Forelimb muscle (tissue), 1 donor: ENCODE measurements at regions not wholly inside any gene's neighbourhood (a gene's known extent, or its start where the extent isn't known, plus 50 kb on each side); places are given as distances from the start of the nearest gene placed in this dataset.

Source experiments
- DNase-seq: peaks from one replicate; pipeline ENCODE4 v3.0.0-alpha.2; 2013; ENCODE audit warnings: low read depth

GRCh38 chr1:30638086-30638485, 85.3 kb downstream of the MATN1 start:
- no peak for DNase-seq

- no peak for DNase-seq
Observed at GRCh38 chr1:30637183-30637980, 86.0 kb downstream of the MATN1 start.

- no peak for DNase-seq
Observed at GRCh38 chr1:30636621-30637020, 86.8 kb downstream of the MATN1 start.

GRCh38 chr1:30635391-30635975, 87.9 kb downstream of the MATN1 start:
- no peak for DNase-seq

DNA sequence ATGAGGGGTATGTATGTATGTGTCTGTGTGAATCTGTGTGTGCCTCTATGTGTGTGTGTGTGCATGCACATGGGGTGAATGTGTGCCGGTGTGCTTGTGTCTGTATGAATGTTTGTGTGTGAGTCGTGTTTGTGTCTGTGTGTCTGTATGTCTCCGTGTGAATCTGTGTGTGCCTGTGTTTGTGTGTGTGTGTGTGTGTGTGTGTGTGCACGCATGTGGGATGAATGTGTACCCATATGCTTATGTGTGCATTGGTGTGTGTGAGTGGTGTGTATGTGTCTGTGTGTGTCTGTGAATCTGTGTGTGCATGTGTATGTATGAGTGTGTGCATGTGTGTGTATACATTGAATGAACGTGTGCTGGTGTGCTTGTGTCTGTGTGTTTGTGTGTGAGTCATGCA, 88.9 kb downstream of the MATN1 start:
- DNase-seq: no peak

DNA sequence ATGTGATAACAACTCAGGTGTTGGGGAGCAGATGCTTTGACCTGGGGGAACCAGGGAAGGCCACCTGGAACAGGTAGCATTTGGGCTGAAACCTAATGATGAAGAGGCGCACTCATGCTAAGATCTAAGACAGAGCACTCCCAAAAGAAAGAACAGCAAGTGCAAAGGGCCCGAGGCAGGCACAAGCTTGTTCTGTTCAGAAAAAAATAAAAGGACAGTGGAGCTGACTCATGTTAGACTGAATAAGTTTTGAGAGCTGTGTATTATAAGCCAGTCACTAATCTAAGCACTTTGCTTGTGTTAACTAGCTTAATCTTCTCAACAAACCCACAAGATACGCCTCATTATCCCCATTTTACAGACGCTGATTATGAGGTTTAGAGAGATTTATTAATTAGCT, 90.1 kb downstream of the MATN1 start:
- no peak for DNase-seq

DNA sequence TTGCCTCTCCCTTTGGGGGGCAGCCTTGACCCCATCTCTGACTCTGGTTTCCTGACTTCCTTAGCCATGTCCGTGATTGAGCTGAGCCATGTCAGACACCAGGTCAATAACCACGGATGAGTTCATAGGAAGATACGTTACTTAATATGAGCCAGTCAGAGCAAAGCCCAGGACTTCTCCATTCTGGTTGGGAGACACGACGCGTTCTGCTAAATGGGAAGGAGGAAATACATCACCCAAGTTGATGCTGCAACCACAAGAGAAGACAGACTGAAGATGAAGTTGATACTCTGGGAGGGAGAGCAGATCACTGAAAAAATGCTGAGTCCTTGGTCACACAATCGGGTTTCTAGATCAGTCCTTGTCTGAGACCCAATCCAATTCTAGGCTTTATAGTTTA, 90.9 kb downstream of the MATN1 start:
- DNase-seq: no peak

- no peak for DNase-seq
Observed at GRCh38 chr1:30631700-30632099, 91.7 kb downstream of the MATN1 start.

DNA sequence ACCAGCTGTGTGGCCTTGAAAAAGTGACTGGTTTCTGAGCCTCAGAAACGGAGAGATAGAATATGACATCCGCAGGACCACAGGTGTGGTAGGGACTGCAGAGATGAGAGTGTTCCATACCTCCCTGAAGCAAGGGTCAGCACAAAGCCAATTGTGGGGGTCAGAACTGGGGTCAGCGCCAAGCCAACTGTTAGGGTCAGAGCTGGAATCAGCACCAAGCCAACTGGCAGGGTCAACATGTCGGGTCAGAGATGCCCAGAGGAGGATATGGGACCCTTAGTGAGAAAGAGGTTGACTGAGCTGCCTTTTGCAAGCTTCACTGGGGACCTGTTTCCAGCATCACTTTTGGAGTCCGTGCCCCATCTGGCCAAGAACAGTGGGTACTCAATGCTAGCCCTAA, 93.9 kb downstream of the MATN1 start:
- DNase-seq: no peak

DNA sequence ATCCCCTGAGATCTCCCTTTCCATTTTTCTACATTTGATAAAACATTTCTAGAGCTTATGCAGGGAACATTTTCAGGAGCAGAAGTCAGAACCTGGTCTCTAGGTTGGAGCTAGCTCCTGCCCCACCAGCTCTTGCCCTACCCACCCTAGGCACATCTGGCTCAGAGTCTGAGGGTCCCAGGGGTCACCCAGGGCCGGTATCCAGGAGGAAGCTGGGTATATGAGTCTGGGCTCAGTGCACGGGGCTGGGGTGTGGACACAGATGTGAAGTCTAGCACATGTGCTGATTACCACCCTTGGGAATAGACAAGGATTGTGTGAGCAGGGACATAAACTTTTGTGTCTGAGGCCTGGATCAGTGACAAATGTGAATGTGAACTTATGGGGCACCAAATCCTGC, 95.4 kb downstream of the MATN1 start:
- no peak for DNase-seq

GRCh38 chr1:30627206-30627605, 96.2 kb downstream of the MATN1 start:
- DNase-seq: no peak

GRCh38 chr1:30623431-30623830, 100.0 kb downstream of the MATN1 start:
- no peak for DNase-seq

DNA sequence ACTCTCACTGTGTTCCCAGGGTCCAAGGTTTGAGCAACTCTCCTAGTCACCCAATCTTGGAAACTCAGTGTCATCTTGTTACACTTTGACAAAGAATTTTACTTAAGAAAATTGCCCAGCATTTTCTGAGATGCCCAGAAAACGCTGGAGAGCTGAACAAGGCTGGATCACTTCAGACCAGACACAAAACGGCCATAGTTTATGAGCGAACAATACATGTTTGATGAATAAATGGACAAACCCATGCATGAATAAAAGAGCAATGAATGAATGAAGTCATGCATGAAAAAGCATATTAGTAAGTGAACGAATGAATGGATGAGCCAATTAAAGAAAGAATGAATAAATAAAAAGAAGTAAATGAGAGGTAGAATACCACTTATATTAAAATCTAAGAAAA, 103.8 kb downstream of the MATN1 start:
- no peak for DNase-seq

DNA sequence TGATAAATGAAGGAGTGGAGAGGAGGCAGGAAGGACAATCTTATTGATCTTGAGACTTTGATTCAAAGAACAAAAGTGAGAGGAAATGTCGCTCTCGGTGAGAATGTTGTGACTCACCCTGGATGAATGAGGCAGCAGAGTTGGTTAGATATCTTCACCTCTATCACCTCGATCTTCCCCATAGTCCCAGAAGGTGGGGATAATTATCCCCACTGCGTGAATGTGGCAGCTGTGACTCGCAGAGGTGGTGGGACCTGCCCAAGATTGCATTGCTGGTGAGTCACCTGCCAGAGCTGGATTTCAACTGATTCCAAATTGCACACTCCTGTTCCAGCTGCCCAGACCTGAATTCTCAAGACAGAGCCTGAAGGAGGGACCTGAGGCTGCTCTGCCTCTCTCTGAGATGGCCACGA, 105.0 kb downstream of the MATN1 start:
- no peak for DNase-seq

- DNase-seq: no peak
Observed at GRCh38 chr1:30616759-30617158, 106.6 kb downstream of the MATN1 start.

GRCh38 chr1:30615816-30616590, 107.4 kb downstream of the MATN1 start:
- no peak for DNase-seq

- no peak for DNase-seq
Observed at GRCh38 chr1:30615076-30615795, 108.1 kb downstream of the MATN1 start.

DNA sequence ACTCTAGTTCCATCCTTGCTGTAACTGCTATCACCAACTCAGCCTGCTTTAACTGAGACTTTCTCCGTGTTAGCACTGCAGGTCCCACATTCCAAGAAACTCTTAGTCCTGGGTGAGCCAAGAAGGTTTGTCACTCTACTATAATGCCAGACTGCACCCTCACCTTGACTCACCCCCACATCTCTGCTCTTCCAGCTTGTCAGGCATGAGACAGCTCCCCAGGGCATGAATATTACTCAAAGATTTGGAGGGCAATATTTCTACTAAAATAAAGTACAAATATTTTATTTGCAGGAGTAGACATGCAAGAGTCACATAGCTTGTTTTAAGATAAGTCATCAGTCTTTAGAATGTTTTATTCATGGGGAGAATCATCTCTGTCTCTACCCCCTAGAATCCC, 110.2 kb downstream of the MATN1 start:
- no peak for DNase-seq

GRCh38 chr1:30612536-30613065, 110.8 kb downstream of the MATN1 start:
- DNase-seq: no peak

- no peak for DNase-seq
Observed at GRCh38 chr1:30611741-30612309, 111.6 kb downstream of the MATN1 start.

GRCh38 chr1:30610917-30611316, 112.5 kb downstream of the MATN1 start:
- DNase-seq: no peak

- no peak for DNase-seq
Observed at GRCh38 chr1:30609999-30610345, 113.4 kb downstream of the MATN1 start.
